Thymus (tissue), 11 donors: ENCODE measurements at regions not wholly inside any gene's neighbourhood (a gene's known extent, or its start where the extent isn't known, plus 50 kb on each side); places are given as distances from the start of the nearest gene placed in this dataset.
"Not testable (repeated sequence)": the region's sequence is repeated elsewhere in the genome, so short reads cannot be mapped to it uniquely, and the experiment has no call there.

Experiments
- DNase-seq, 9 donors: peaks; one replicate each; pipeline ENCODE4 v3.0.0-alpha.2; 2013; ENCODE audit warnings: low spot score in 9 of 9, low read depth in 6 of 9, missing footprints in 1 of 9
- H3K27ac ChIP-seq, 2 donors: one replicate each; pipeline ENCODE4 v1.5.1; 2013; ENCODE audit warnings: control low read depth in 1 of 2, low read depth in 1 of 2, low read length in 1 of 2, mild to moderate bottlenecking in 1 of 2, moderate library complexity in 1 of 2
- H3K27me3 ChIP-seq, 2 donors: one replicate each; pipeline ENCODE4 v1.5.1; 2013; ENCODE audit warnings: low read length in 1 of 2; ENCODE audit not compliant: control insufficient read depth in 2 of 2, insufficient read depth in 1 of 2
- H3K36me3 ChIP-seq, 2 donors: one replicate each; pipeline ENCODE4 v1.5.1; 2013; ENCODE audit warnings: low read length in 1 of 2, mild to moderate bottlenecking in 1 of 2, moderate library complexity in 1 of 2; ENCODE audit not compliant: control insufficient read depth in 2 of 2, insufficient read depth in 2 of 2
- H3K4me1 ChIP-seq, 2 donors: one replicate each; pipeline ENCODE4 v1.5.1; 2013; ENCODE audit warnings: low read length in 2 of 2; ENCODE audit not compliant: control insufficient read depth in 2 of 2, insufficient read depth in 2 of 2
- H3K4me3 ChIP-seq, 2 donors: one replicate each; pipeline ENCODE4 v1.5.1; 2013; ENCODE audit warnings: low read length in 2 of 2, control low read depth in 1 of 2, mild to moderate bottlenecking in 1 of 2
- H3K9me3 ChIP-seq, 2 donors: one replicate each; pipeline ENCODE4 v1.5.1; 2013; ENCODE audit warnings: low read length in 1 of 2, mild to moderate bottlenecking in 1 of 2; ENCODE audit not compliant: control insufficient read depth in 2 of 2, insufficient read depth in 1 of 2
- WGBS: extraction: QIAGEN DNeasy Blood & Tissue Kit; methylation state at CpG from one replicate; pipeline ENCODE4 v1.1.7; 2013; 5-methylcytosine and 5-hydroxymethylcytosine counted together
- donor health status: healthy.

- Histone ChIP-seq H3K4me1 (no peaks in the 10 kb centered on the region), H3K27ac (no peak overlapping the region), H3K4me3 (no peak overlapping the region), H3K36me3 (no peaks in the 10 kb centered on the region), H3K9me3 (no peaks in the 10 kb centered on the region), H3K27me3 (no peaks in the 10 kb centered on the region)
- DNase-seq = no peak
- 75% methylated on average over 1 of the region's 1 CpG for WGBS
Measured at GRCh38 chr3:3355442-3355841, 176.0 kb upstream of the CRBN start.

GRCh38 chr3:3353153-3353552 lies 173.7 kb upstream of the CRBN start:
- WGBS = 79% methylated on average over 1 of the region's 1 CpG
- no peaks in the 10 kb centered on the region for H3K27me3 ChIP-seq
- H3K36me3 ChIP-seq = no peaks in the 10 kb centered on the region
- no peak overlapping the region for H3K4me3 ChIP-seq
- no peaks in the 10 kb centered on the region for H3K9me3 ChIP-seq
- H3K4me1 ChIP-seq = no peaks in the 10 kb centered on the region
- no peak overlapping the region for H3K27ac ChIP-seq
- DNase-seq = no peak

GRCh38 chr3:3351226-3351625 lies 171.7 kb upstream of the CRBN start:
- DNase-seq = no peak
- H3K4me1 ChIP-seq = no peaks in the 10 kb centered on the region
- H3K36me3 ChIP-seq = no peaks in the 10 kb centered on the region
- no peak overlapping the region for H3K4me3 ChIP-seq
- WGBS = 95% methylated on average over 3 of the region's 3 CpGs
- no peaks in the 10 kb centered on the region for H3K27me3 ChIP-seq
- no peak overlapping the region for H3K27ac ChIP-seq
- no peaks in the 10 kb centered on the region for H3K9me3 ChIP-seq

- DNase-seq, H3K36me3 ChIP-seq, H3K9me3 ChIP-seq, H3K27me3 ChIP-seq, H3K4me3 ChIP-seq, H3K4me1 ChIP-seq, H3K27ac ChIP-seq: not testable (repeated sequence)
- 95% methylated on average over 2 of the region's 2 CpGs for WGBS
Measured at GRCh38 chr3:3347056-3347455, 167.6 kb upstream of the CRBN start.

GRCh38 chr3:3346556-3346955 lies 167.1 kb upstream of the CRBN start:
- Histone ChIP-seq H3K36me3 (no peaks in the 10 kb centered on the region), H3K9me3 (no peaks in the 10 kb centered on the region), H3K27ac (no peak overlapping the region), H3K4me1 (no peaks in the 10 kb centered on the region), H3K4me3 (no peak overlapping the region), H3K27me3 (no peaks in the 10 kb centered on the region)
- WGBS = 92% methylated on average over 2 of the region's 2 CpGs
- DNase-seq = no peak

GRCh38 chr3:3342141-3342540 lies 162.7 kb upstream of the CRBN start:
- WGBS = 90% methylated on average over 2 of the region's 2 CpGs
- no peaks in the 10 kb centered on the region for H3K4me1 ChIP-seq
- no peaks in the 10 kb centered on the region for H3K27me3 ChIP-seq
- no peak overlapping the region for H3K4me3 ChIP-seq
- no peak overlapping the region for H3K27ac ChIP-seq
- no peaks in the 10 kb centered on the region for H3K9me3 ChIP-seq
- no peak for DNase-seq
- no peaks in the 10 kb centered on the region for H3K36me3 ChIP-seq

- H3K36me3 ChIP-seq = no peaks in the 10 kb centered on the region
- no peak overlapping the region for H3K4me3 ChIP-seq
- H3K27ac ChIP-seq = no peak overlapping the region
- WGBS = 93% methylated on average over 6 of the region's 6 CpGs
- H3K27me3 ChIP-seq = no peaks in the 10 kb centered on the region
- H3K4me1 ChIP-seq = no peaks in the 10 kb centered on the region
- DNase-seq = no peak
- H3K9me3 ChIP-seq = no peaks in the 10 kb centered on the region
Measured at GRCh38 chr3:3340965-3341895, 161.7 kb upstream of the CRBN start.

- WGBS = 96% methylated on average over 4 of the region's 4 CpGs
- Histone ChIP-seq H3K4me1 (no peaks in the 10 kb centered on the region), H3K9me3 (no peaks in the 10 kb centered on the region), H3K4me3 (no peak overlapping the region), H3K27ac (no peak overlapping the region), H3K36me3 (no peaks in the 10 kb centered on the region), H3K27me3 (no peaks in the 10 kb centered on the region)
- DNase-seq = no peak
Measured at GRCh38 chr3:3340526-3340925, 161.0 kb upstream of the CRBN start.

GRCh38 chr3:3335903-3336302 lies 156.4 kb upstream of the CRBN start:
- 100% methylated on average over 1 of the region's 1 CpG for WGBS
- no peaks in the 10 kb centered on the region for H3K27me3 ChIP-seq
- H3K27ac ChIP-seq = no peak overlapping the region
- no peak for DNase-seq
- H3K4me1 ChIP-seq = no peaks in the 10 kb centered on the region
- no peaks in the 10 kb centered on the region for H3K36me3 ChIP-seq
- no peak overlapping the region for H3K4me3 ChIP-seq
- H3K9me3 ChIP-seq = no peaks in the 10 kb centered on the region
